HCT116 (cell line): ENCODE measurements at regions not wholly inside any gene's neighbourhood (a gene's known extent, or its start where the extent isn't known, plus 50 kb on each side); places are given as distances from the start of the nearest gene placed in this dataset.

Source experiments
- FOSL1 ChIP-seq: IDR thresholded peaks from 2 replicates; pipeline ENCODE4 v1.6.1; 2012; ENCODE audit warnings: low read depth
- POLR2A ChIP-seq: IDR thresholded peaks from 2 replicates; pipeline ENCODE4 v1.7.0; 2011; ENCODE audit warnings: borderline replicate concordance; ENCODE audit not compliant: insufficient read depth, insufficient read length; ENCODE audit errors: extremely low read depth
- REST ChIP-seq: IDR thresholded peaks from 2 replicates; pipeline ENCODE4 v1.6.1; 2012; ENCODE audit warnings: low read depth
- TF ChIP-seq, protein P1 (sequence below): IDR thresholded peaks from 2 replicates; pipeline ENCODE4 v1.6.1; 2012

GRCh38 chrX:114152130-114152529 lies 431.8 kb upstream of the HTR2C start:
- TF ChIP-seq REST (no peak), FOSL1 (peak; percentile 83), POLR2A (no peak)
- TF ChIP-seq, protein P1, sequence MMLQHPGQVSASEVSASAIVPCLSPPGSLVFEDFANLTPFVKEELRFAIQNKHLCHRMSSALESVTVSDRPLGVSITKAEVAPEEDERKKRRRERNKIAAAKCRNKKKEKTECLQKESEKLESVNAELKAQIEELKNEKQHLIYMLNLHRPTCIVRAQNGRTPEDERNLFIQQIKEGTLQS: no peak
